IMR-90 (cell line): ENCODE measurements at regions not wholly inside any gene's neighbourhood (a gene's known extent, or its start where the extent isn't known, plus 50 kb on each side); places are given as distances from the start of the nearest gene placed in this dataset.
A peak's percentile ranks its signal among the peaks of the same experiment; 100 is the strongest.

Source experiments
- ATAC-seq: fragments of 200-7000 bp; cut with Tn5 transposase; 2 replicates; pipeline ENCODE4 v1.9.1; 2020; ENCODE audit warnings: low read depth, mild to moderate bottlenecking, moderate library complexity
- BruUV-seq: library from RNA; stranded (reverse); fragments of 400-500 nt; replicated peaks from 2 replicates; lab custom pipeline; 2021; lab: Mats Ljungman, UMichigan
- CTCF ChIA-PET: fragments of 300-600 bp; formaldehyde crosslinking; extraction: SDS; loops from one replicate; lab custom pipeline; 2021; ENCODE audit warnings: antibody characterized with exemption; lab: Yijun Ruan, JAX
- POLR2A ChIA-PET: fragments of 300-600 bp; sonication (Branson Sonifier 250); formaldehyde crosslinking; loops from one replicate; lab custom pipeline; 2022; ENCODE audit warnings: antibody characterized with exemption; ENCODE audit not compliant: unreplicated experiment; lab: Charles Lee
- DNase-seq: peaks from one replicate; pipeline ENCODE4 v3.0.0; 2013
- H2AFZ ChIP-seq: replicated peaks from 2 replicates; pipeline ENCODE3; 2013; ENCODE audit warnings: low read length, mild to moderate bottlenecking; ENCODE audit not compliant: poor library complexity
- H2AK5ac ChIP-seq: 2 replicates; pipeline ENCODE4 v1.6.1; 2013; ENCODE audit warnings: low read depth, low read length, inconsistent platforms
- H2AK9ac ChIP-seq: replicated peaks from 2 replicates; pipeline ENCODE3; 2013; ENCODE audit warnings: mild to moderate bottlenecking, low read depth, low read length, moderate library complexity; ENCODE audit not compliant: poor library complexity
- H2BK120ac ChIP-seq: 2 replicates; pipeline ENCODE4 v1.6.1; 2013; ENCODE audit warnings: low read depth, low read length, inconsistent platforms
- H2BK15ac ChIP-seq: 3 replicates; pipeline ENCODE4 v1.6.1; 2013; ENCODE audit warnings: low read depth, low read length, inconsistent platforms
- H2BK20ac ChIP-seq: 2 replicates; pipeline ENCODE4 v1.6.1; 2013; ENCODE audit warnings: low read depth, mild to moderate bottlenecking, inconsistent platforms, low read length, moderate library complexity
- H2BK5ac ChIP-seq: 2 replicates; pipeline ENCODE4 v1.6.1; 2013; ENCODE audit warnings: mild to moderate bottlenecking, low read depth, low read length, inconsistent platforms; ENCODE audit not compliant: poor library complexity, severe bottlenecking
- H3K14ac ChIP-seq: replicated peaks from 2 replicates; pipeline ENCODE4 v1.6.1; 2013; ENCODE audit warnings: low read depth, low read length, inconsistent platforms
- H3K18ac ChIP-seq: 2 replicates; pipeline ENCODE4 v1.6.1; 2013; ENCODE audit warnings: low read depth, low read length, control low read depth
- H3K23ac ChIP-seq: 2 replicates; pipeline ENCODE4 v1.6.1; 2013; ENCODE audit warnings: low read depth, low read length, inconsistent platforms
- H3K27ac ChIP-seq: 2 replicates; pipeline ENCODE4 v1.5.1; 2013; ENCODE audit warnings: mild to moderate bottlenecking, control low read depth, low read length; ENCODE audit not compliant: insufficient read depth
- H3K27me3 ChIP-seq: 2 replicates; pipeline ENCODE4 v1.6.1; 2013; ENCODE audit warnings: low read length; ENCODE audit not compliant: control insufficient read depth, insufficient read depth
- H3K36me3 ChIP-seq: 2 replicates; pipeline ENCODE4 v1.6.1; 2013; ENCODE audit warnings: low read length, mixed read lengths; ENCODE audit not compliant: control insufficient read depth, insufficient read depth
- H3K4ac ChIP-seq: 2 replicates; pipeline ENCODE4 v1.6.1; 2013; ENCODE audit warnings: low read depth, low read length, inconsistent platforms
- H3K4me1 ChIP-seq: 2 replicates; pipeline ENCODE4 v1.6.1; 2013; ENCODE audit warnings: low read length, mixed read lengths; ENCODE audit not compliant: control insufficient read depth, insufficient read depth
- H3K4me2 ChIP-seq: 2 replicates; pipeline ENCODE4 v1.6.1; 2013; ENCODE audit warnings: low read depth, mild to moderate bottlenecking, control low read depth, low read length, moderate library complexity
- H3K4me3 ChIP-seq: 2 replicates; pipeline ENCODE4 v1.5.1; 2013; ENCODE audit warnings: low read depth, mild to moderate bottlenecking, control low read depth, low read length, moderate library complexity; ENCODE audit not compliant: insufficient read depth
- H3K56ac ChIP-seq: 2 replicates; pipeline ENCODE4 v1.6.1; 2013; ENCODE audit warnings: low read length, inconsistent platforms; ENCODE audit not compliant: insufficient read depth; ENCODE audit errors: extremely low read depth
- H3K79me1 ChIP-seq, 2 experiments: 2 replicates each; pipeline ENCODE4 v1.6.1; 2013; ENCODE audit warnings: low read length in 2 of 2, inconsistent platforms in 1 of 2, low read depth in 1 of 2
- H3K9ac ChIP-seq: 2 replicates; pipeline ENCODE4 v1.6.1; 2013; ENCODE audit warnings: low read depth, low read length, control low read depth
- H3K9me1 ChIP-seq: 2 replicates; pipeline ENCODE4 v1.6.1; 2013; ENCODE audit warnings: low read length, inconsistent platforms; ENCODE audit not compliant: insufficient read depth
- H3K9me3 ChIP-seq: 2 replicates; pipeline ENCODE4 v1.6.1; 2013; ENCODE audit warnings: low read length; ENCODE audit not compliant: control insufficient read depth, insufficient read depth
- H4K20me1 ChIP-seq: 2 replicates; pipeline ENCODE4 v1.6.1; 2013; ENCODE audit warnings: low read length, inconsistent platforms; ENCODE audit not compliant: insufficient read depth
- H4K5ac ChIP-seq: 2 replicates; pipeline ENCODE4 v1.6.1; 2013; ENCODE audit warnings: mild to moderate bottlenecking, low read depth, low read length, control low read depth
- H4K8ac ChIP-seq, 2 experiments: 2 replicates each; pipeline ENCODE4 v1.6.1; 2013; ENCODE audit warnings: low read depth in 2 of 2, low read length in 2 of 2, control low read depth in 1 of 2, inconsistent platforms in 1 of 2
- H4K91ac ChIP-seq: 2 replicates; pipeline ENCODE4 v1.6.1; 2013; ENCODE audit warnings: low read depth, low read length, inconsistent platforms; ENCODE audit not compliant: insufficient read depth
- BHLHE40 ChIP-seq: fragments of 150-350 bp; IDR thresholded peaks from 2 replicates; pipeline ENCODE4 v1.6.1; 2016; ENCODE audit warnings: mild to moderate bottlenecking, low read depth, low read length
- CEBPB ChIP-seq: IDR thresholded peaks from 2 replicates; pipeline ENCODE4 v1.6.1; 2012; ENCODE audit warnings: low read depth, low read length, improper control_type of control experiment
- CHD1 ChIP-seq: IDR thresholded peaks from 2 replicates; pipeline ENCODE4 v1.6.1; 2012; ENCODE audit warnings: low read depth, low read length, improper control_type of control experiment
- CTCF ChIP-seq: conservative IDR thresholded peaks from 2 replicates; pipeline ENCODE4 v1.5.1; 2012; ENCODE audit warnings: mild to moderate bottlenecking, low read depth, low read length, improper control_type of control experiment
- FOS ChIP-seq: fragments of 150-350 bp; IDR thresholded peaks from 2 replicates; pipeline ENCODE4 v1.6.1; 2016; ENCODE audit warnings: low read depth, low read length
- MAFK ChIP-seq: IDR thresholded peaks from 2 replicates; pipeline ENCODE4 v1.6.1; 2012; ENCODE audit warnings: low read depth, low read length, improper control_type of control experiment
- MAZ ChIP-seq: IDR thresholded peaks from 2 replicates; pipeline ENCODE4 v1.6.1; 2012; ENCODE audit warnings: low read depth, mild to moderate bottlenecking, low read length, improper control_type of control experiment, moderate library complexity, borderline replicate concordance
- MXI1 ChIP-seq: IDR thresholded peaks from 2 replicates; pipeline ENCODE4 v1.6.1; 2012; ENCODE audit warnings: low read depth, mild to moderate bottlenecking, low read length, moderate library complexity, borderline replicate concordance
- NFE2L2 ChIP-seq: fragments of 150-350 bp; IDR thresholded peaks from 2 replicates; pipeline ENCODE4 v1.6.1; 2016; ENCODE audit warnings: low read depth, mild to moderate bottlenecking, low read length
- POLR2A ChIP-seq: IDR thresholded peaks from 2 replicates; pipeline ENCODE4 v1.6.1; 2012; ENCODE audit warnings: mild to moderate bottlenecking, low read depth, low read length
- RAD21 ChIP-seq: IDR thresholded peaks from 2 replicates; pipeline ENCODE4 v1.6.1; 2012; ENCODE audit warnings: low read length, improper control_type of control experiment
- RCOR1 ChIP-seq: IDR thresholded peaks from 2 replicates; pipeline ENCODE4 v1.6.1; 2012; ENCODE audit warnings: mild to moderate bottlenecking, low read length, improper control_type of control experiment; ENCODE audit not compliant: insufficient replicate concordance
- RFX5 ChIP-seq: IDR thresholded peaks from 2 replicates; pipeline ENCODE4 v1.8.0; 2012; ENCODE audit warnings: low read depth, mild to moderate bottlenecking, low read length, moderate library complexity
- SMC3 ChIP-seq: fragments of 150-350 bp; IDR thresholded peaks from 2 replicates; pipeline ENCODE4 v1.6.1; 2016; ENCODE audit warnings: low read depth, mild to moderate bottlenecking, antibody characterized with exemption, low read length, moderate library complexity
- WGBS, 2 experiments: methylation state at CpG; one replicate each; pipeline versions ENCODE4 v1.1.5 to v1.1.7; 2013; ENCODE audit warnings: missing lambda C conversion rate in 2 of 2; ENCODE audit not compliant: insufficient read length in 1 of 2; ENCODE audit errors: extremely low coverage in 2 of 2; 5-methylcytosine and 5-hydroxymethylcytosine counted together
- dilution Hi-C: fragments of 300-500 bp; cut with HindIII; formaldehyde crosslinking; loops from one replicate; pipeline ENCODE4 v1.14.3; 2018; ENCODE audit warnings: low sequenced_read_pairs; ENCODE audit not compliant: unreplicated experiment
- in situ Hi-C: fragments of 300-500 bp; cut with MboI; formaldehyde crosslinking; loops from 3 replicates; pipeline ENCODE4 v1.14.3; 2019; ENCODE audit warnings: low sequenced_read_pairs, inconsistent platforms, mixed read lengths
- intact Hi-C: fragments of 100-400 bp; cut with micrococcal nuclease; formaldehyde crosslinking; loops from 2 replicates; pipeline ENCODE4 v1.10.0; 2022
- TF ChIP-seq, protein P1 (sequence below): fragments of 150-350 bp; IDR thresholded peaks from 2 replicates; pipeline ENCODE4 v1.6.1; 2017; ENCODE audit warnings: mild to moderate bottlenecking, antibody characterized with exemption, low read length, low read depth

DNA sequence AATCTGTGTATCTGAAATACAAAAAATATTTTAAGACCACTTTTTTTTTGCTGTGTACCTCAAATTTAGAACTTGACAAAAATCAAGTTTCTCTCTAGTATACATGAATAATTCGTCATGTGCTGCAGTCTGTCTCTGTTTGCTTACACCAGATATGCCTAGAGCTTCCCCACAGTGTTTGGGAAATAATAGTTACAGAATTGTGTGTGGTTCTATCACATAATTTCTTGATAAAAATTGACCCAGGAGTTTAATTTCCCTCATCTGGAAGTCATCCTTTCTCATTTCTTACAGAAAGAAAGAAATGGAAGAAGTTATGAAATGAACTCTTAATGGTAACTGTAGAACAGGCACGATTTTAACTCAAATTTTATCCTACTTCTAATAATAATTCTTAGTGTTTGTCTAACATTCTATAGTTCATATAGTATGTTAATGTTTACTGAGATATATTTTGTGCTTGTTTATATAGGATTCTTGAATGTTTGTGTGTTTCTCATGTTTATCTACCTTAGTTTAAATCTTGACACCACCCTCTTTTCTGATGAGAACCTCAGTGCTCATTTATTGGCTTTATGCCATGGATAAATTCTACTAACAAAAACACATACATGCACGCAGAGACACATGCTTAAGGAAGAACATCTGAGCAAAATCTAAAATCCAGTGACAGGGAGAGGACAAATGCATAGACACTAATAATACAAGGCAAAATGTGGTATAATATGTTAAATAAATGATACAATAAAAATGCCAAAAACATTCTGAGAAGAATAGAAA, 61.4 kb upstream of the CTSC start:
- peaks cover 7% of the 10 kb centered on the region for H3K4me1 ChIP-seq
- no peaks in the 10 kb centered on the region for H3K79me1 ChIP-seq
- BruUV-seq = no TSS peak
- ATAC-seq = no peak
- H2BK20ac ChIP-seq = peak overlapping the region; percentile 61; the same call in 1 of the 2 replicates
- DNase-seq = no peak
- no peak overlapping the region for H3K56ac ChIP-seq
- peak overlapping the region; percentile 56; the same call in 1 of the 2 replicates for H3K18ac ChIP-seq
- no peaks in the 10 kb centered on the region for H3K27me3 ChIP-seq
- H3K27ac ChIP-seq = no peak overlapping the region
- H2BK120ac ChIP-seq = peak overlapping the region; percentile 68
- H2BK5ac ChIP-seq = peak overlapping the region; percentile 52
- dilution Hi-C loops (no loop called here), intact Hi-C loops (loop anchor here (1.0 kb wide), 1 partner anchor 11 kb away; no protein-coding TSS in a partner anchor), in situ Hi-C loops (no loop called here)
- no peaks in the 10 kb centered on the region for H3K9me3 ChIP-seq
- H2AK9ac ChIP-seq = no peak overlapping the region
- no peak overlapping the region; the same call in 1 of the 2 replicates for H3K4me2 ChIP-seq
- H3K36me3 ChIP-seq = no peaks in the 10 kb centered on the region
- H3K4ac ChIP-seq = peak overlapping the region; percentile 17; the same call in 1 of the 2 replicates
- no peaks in the 10 kb centered on the region; the same call in 1 of the 2 replicates for H3K9me1 ChIP-seq
- CTCF ChIA-PET = no interaction called here
- H2BK15ac ChIP-seq = peak overlapping the region; percentile 73; the same call in 1 of the 3 replicates
- no peak overlapping the region for H3K9ac ChIP-seq
- H4K5ac ChIP-seq = no peak overlapping the region
- POLR2A ChIA-PET = no interaction called here
- no peaks in the 10 kb centered on the region for H4K20me1 ChIP-seq
- peak overlapping the region in 1 of 2 experiments; percentile 4; a peak in 1 of 4 replicates for H4K8ac ChIP-seq
- no peak overlapping the region for H3K4me3 ChIP-seq
- H2AK5ac ChIP-seq = no peak overlapping the region
- no CpG with 5 or more reads among the region's 3 CpGs for WGBS, 2 experiments
- peak overlapping the region; percentile 28; the same call in 1 of the 2 replicates for H4K91ac ChIP-seq
- H3K23ac ChIP-seq = no peak overlapping the region
- H3K14ac ChIP-seq = no peak overlapping the region
- no peak overlapping the region for H2AFZ ChIP-seq
- TF ChIP-seq SMC3 (no peak), NFE2L2 (no peak), MAFK (no peak), RAD21 (no peak), CTCF (no peak), FOS (no peak), CEBPB (no peak), POLR2A (no peak), CHD1 (no peak), RCOR1 (no peak), MAZ (no peak), BHLHE40 (no peak), RFX5 (no peak), MXI1 (no peak)
- TF ChIP-seq, protein P1, sequence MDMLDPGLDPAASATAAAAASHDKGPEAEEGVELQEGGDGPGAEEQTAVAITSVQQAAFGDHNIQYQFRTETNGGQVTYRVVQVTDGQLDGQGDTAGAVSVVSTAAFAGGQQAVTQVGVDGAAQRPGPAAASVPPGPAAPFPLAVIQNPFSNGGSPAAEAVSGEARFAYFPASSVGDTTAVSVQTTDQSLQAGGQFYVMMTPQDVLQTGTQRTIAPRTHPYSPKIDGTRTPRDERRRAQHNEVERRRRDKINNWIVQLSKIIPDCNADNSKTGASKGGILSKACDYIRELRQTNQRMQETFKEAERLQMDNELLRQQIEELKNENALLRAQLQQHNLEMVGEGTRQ = no peak
